T-helper 2 cell treated with Interferon-gamma antibody and Interleukin-4, amounts not matched to agents 100 ng/mL and 5 ng/mL, for 36 hours (primary cell): ENCODE measurements at regions not wholly inside any gene's neighbourhood (a gene's known extent, or its start where the extent isn't known, plus 50 kb on each side); places are given as distances from the start of the nearest gene placed in this dataset.

ENCODE experiments used
- intact Hi-C: fragments of 100-400 bp; cut with micrococcal nuclease; formaldehyde crosslinking; loops from one replicate; pipeline ENCODE4 v1.15.1; 2023

DNA sequence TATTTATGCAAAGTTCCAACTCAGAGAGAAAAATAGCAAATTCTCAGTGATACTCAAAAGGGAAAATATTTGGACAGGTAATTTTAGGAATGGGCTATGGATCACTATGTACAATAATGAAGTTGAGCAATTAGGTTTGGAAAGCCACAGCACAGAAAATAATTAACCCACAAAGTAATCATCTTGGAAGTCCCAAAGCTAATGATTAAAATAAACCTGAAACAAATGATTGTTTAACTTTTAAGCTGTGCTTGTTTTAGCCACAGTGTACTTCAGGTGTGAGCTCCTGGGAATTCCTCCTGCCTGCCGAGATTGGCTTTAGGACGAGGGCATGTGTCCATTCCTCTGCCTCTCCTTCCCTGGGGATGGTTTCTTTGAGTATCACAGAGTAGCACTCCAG is 403.9 kb downstream of the ZSWIM6 start:
- intact Hi-C loops: no loop called here

DNA sequence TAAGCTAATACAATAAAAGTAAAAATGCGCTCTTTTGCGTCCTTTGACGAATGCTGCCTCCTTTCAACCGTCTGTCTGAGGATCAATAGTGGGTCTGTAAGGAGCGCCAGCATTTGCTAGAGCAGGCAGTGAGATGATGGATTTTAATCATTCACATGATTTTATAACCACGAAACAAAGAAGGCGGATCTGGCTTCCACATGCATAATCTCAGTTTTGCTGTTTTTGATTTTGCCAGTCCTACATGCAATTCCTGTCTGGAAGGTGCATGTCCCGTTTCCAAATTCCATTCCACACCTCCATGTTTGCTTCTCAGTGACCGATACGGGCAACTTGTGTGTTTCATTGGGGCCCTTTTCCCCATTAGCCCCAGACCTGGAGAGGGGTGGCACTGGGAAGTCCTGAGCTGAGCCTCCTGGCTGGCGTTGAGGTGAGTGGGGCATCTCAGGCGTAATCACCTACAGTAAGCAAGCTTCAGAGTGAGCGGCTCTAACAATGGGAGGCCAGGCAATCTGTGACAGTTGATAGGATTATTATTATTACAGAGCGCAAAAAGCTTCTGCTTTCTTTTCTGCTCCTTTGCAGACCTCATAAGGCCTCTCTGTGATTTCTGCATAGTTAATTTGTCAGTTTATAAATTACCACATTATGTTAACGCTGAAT is 405.4 kb downstream of the ZSWIM6 start:
- intact Hi-C loops: no loop called here

- intact Hi-C loops: no loop called here
Measured at GRCh38 chr5:61737964-61738340, 405.9 kb downstream of the ZSWIM6 start.

- intact Hi-C loops: no loop called here
Measured at GRCh38 chr5:61738446-61738845, 406.4 kb downstream of the ZSWIM6 start.

DNA sequence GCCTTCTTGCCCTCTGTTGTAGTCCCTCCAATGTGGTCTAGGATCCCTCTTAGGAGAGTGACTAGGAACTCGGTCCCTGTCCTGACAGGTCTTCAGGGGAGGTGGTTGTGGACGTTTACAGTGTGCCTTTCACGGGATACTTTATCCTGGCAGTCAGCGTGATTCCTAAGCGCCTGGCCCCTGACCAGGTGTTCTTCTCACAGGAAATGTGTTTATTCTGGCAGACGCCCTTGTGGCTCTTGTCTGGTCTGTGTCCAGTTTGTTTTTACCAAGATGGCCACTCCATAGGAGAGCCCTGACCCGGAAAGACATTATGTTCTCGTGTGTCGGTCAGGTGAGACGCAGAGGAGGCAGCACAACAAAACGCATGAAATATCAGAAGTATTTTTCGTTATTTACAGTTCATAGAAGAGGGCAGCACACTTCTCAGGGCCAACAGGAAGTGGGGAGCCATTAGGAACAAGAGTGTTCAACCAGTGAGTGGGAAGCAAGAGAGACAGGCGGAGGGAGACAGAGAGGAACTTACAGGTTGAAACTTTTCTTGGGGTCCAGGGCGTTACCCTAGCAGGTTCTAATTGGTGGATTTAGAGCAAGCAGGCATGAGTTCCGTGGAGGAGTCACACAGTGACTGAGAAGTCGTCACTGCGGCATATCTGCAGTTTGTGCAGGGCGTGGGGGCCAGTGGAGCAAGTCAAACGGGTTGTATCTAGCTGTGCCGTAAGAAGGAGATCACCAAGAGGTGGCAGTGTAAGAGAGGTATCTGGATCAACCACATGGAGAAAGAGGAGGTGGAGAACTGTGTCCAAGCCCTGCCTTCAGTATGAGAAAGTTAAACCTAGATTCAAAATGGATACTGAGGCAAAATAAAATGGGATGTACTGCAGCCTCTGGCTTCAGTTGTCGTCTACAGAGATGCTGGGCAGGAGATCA is 412.9 kb downstream of the ZSWIM6 start:
- intact Hi-C loops: no loop called here

GRCh38 chr5:61746831-61747575 is 414.9 kb downstream of the ZSWIM6 start:
- intact Hi-C loops: no loop called here

DNA sequence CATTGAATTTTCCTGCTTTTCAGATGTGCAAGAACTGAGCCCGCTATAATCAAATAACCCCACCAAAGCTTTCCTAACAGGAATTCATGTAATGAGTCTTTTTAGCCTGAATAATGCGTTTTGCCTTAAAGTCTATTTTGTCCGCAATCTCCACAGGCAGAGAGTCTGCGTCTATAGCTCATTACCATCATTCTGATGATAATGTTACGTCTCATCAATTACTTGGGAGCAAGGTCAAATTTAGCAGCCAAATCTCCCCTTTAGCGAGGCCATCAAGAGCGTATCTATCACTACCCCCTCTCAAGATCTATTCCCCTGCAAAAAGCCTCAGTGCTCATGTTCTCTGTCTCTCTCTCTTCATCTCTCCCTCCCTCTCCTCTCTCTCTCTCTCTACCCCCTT is 416.1 kb downstream of the ZSWIM6 start:
- intact Hi-C loops: no loop called here

GRCh38 chr5:61748651-61749050 is 416.6 kb downstream of the ZSWIM6 start:
- intact Hi-C loops: no loop called here

DNA sequence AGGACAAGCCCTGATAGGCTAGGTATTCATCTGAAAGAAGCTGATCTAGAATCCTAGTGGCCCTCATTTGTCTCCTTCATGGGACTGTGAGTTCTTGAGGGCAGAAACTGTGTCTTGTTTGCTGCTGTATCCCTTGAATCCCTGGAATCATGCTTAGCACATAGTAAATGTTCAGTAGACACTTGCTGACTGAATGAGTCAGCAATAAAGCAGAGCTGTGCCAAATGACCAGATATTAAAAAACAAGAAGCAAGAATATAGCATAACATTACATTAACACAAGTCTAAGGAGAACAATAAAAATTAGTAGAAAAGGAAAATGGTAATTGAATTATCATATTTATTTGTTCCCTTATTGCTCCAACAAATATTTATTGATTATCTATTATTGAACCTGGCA is 420.5 kb downstream of the ZSWIM6 start:
- intact Hi-C loops: no loop called here

DNA sequence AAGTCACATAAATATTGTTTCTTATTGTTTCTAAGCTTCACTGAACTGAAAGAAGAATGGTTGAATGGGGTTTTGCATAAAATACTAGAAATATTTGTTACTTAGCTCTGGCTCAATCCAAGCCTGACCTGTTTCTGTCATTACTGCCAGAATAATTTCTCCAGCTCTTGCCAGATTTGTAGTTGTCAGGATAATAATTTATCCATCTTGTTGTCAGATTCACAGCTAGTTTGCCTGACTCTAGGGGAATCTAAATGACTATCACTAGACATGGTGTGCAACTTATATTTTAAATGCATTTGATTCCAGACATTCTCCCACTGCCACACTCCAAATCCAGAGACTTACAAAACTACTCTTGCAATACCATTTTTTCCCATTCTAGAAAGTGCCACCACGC is 422.7 kb downstream of the ZSWIM6 start:
- intact Hi-C loops: no loop called here

GRCh38 chr5:61755726-61756222 is 423.7 kb downstream of the ZSWIM6 start:
- intact Hi-C loops: no loop called here

- intact Hi-C loops: no loop called here
Measured at GRCh38 chr5:61758711-61759110, 426.7 kb downstream of the ZSWIM6 start.

GRCh38 chr5:61765471-61765870 is 433.4 kb downstream of the ZSWIM6 start:
- intact Hi-C loops: no loop called here

DNA sequence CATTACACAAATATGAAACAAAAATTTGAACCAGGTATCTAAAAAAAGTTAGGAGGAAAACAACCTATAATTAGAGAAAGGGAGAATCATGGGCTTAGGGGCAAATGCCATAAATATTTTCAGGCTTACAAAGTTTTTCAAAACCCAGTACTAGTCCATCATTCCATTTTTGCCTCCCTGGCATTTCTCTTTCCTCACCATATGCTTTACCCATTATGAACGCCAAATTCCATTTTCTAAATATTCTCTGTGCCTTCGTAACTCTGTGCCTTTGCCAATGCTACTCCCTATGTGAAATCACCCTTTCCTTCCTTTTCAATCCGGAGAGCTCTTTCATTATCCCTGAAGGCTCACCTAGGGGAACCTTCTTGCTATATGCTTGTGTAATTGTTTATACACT is 434.1 kb downstream of the ZSWIM6 start:
- intact Hi-C loops: no loop called here

DNA sequence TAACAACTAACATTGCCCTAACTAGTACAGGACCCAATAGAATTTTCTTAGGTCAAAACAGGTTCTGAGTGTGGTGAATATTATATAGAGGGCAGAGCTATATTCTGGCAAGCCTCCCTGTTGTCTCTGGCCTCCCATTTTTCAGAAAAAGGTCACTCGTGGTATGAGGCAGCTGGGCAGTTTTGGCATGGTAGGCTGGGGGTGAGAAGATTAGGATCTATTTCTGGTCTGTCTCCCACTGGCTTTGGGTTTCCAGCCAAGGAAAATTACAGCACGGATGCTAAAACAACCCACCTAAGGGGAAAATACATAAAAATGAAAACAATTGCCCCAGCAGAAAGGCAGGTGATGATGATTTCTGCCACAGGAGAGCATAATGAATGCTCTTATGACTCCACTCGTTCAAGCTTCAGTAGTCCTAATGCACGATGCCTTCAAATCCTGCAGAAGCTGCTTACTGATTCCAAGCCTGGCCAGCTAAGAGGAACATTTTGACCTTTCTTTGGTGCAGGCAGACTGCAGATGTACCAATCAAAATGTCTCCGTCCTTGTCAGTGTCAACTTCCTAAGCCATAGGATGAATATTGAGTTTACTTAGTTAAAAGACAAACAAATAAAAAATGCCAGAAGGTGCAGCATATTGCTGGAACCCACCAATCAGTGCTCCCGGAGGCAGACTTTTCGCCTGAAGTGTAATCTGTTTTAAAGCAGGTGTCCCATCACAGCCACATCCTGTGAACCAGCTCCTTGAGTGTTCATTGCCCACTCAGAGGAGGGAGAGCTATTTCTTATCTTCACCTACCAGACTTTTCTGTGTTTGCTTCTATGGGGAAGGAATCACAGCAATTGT is 435.4 kb downstream of the ZSWIM6 start:
- intact Hi-C loops: no loop called here

- intact Hi-C loops: no loop called here
Measured at GRCh38 chr5:61768692-61769281, 436.7 kb downstream of the ZSWIM6 start.

DNA sequence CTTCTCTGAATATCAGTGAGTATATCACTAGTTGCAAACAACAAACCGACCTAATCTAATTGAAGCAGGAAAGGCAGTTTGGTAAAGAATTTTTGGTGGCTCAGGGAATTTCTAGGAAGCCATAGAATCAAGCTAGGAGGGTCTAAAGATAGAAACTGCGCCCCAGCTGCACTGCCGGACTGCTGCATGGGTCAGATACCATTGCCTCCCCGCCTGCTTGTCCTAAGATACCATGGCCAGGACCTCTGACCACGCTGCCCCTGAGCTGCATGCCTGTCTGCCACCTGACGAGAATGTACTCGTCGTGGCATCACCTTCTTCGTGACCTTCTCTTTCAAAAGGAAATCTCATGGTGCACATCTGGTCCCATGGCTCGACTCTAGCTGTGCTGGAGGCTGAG is 439.0 kb downstream of the ZSWIM6 start:
- intact Hi-C loops: no loop called here

DNA sequence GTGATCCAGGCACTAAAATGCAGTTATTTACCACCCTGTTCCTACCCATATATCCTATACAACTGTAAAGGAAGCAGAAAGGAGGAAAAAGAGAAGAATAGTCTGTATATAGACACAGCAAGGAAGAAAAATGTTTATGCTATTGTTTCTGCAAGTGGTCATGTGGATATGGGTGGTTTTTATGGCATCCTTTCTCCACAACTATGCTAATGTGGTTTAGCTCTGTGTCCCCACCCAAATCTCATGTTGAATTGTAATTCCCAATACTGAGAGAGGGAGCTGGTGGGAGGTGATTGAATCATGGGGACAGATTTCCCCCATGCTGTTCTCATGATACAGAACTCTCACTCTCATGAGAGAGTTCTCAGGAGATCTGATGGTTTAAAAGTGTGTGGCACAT is 439.8 kb downstream of the ZSWIM6 start:
- intact Hi-C loops: no loop called here

GRCh38 chr5:61775901-61776300 is 443.8 kb downstream of the ZSWIM6 start:
- intact Hi-C loops: no loop called here

DNA sequence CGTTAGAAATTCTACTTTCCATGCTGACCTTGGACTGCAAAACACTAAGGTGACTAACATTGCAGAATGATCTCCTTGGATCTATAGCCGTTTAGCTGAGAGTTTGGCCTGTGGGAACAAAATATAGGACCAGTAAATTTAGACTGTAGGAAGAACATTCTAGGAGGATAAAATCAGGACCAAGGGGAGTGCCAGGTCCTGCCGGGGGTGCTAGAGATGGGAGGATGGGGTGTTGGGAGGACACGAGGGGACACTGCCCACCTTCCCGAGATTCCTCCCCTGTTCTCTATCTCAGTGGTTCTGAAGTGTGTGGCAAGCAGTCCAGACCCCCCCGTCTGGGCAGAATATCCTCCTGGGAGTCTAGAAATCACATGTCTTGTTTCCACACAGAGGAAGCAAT is 445.2 kb downstream of the ZSWIM6 start:
- intact Hi-C loops: no loop called here

DNA sequence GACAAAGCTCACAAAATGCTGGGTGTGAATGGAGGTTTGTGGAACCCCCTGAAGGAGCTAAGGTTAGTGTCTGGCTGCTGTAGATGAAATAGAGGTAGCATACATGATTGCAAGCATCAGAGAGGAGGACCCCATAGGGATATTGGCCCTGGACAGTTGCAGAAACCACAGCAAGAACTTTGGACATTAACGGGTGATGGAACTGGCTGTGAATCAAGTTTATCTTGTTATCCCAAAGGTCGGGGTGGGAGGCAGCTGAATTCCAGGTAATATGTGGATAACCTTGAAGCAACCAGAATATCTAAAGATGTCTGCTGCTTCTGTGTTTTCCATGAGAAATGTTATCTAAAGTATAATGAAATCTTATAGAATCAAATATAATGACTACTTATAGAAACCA is 447.7 kb downstream of the ZSWIM6 start:
- intact Hi-C loops: no loop called here
